Breast epithelium (tissue), 4 donors: ENCODE measurements at regions not wholly inside any gene's neighbourhood (a gene's known extent, or its start where the extent isn't known, plus 50 kb on each side); places are given as distances from the start of the nearest gene placed in this dataset.

Experiments used
- DNase-seq, 2 donors: peaks; one replicate each; pipeline ENCODE4 v3.0.0-alpha.2; 2019; ENCODE audit warnings: low spot score in 2 of 2
- H3K27ac ChIP-seq, 2 donors: fragments of 200-600 bp; sonication (generic) in 1 of 2; one replicate each; pipeline ENCODE4 v1.5.1; 2016 to 2019; ENCODE audit warnings: mild to moderate bottlenecking in 1 of 2
- H3K27me3 ChIP-seq, 2 donors: fragments of 200-600 bp; sonication (generic) in 1 of 2; one replicate each; pipeline versions ENCODE4 v1.5.1 to v1.6.0; 2017 to 2019; ENCODE audit warnings: control low read depth in 1 of 2, mild to moderate bottlenecking in 1 of 2
- H3K36me3 ChIP-seq: fragments of 200-600 bp; one replicate; pipeline ENCODE4 v1.5.1; 2019
- H3K4me1 ChIP-seq, 2 donors: fragments of 200-600 bp; sonication (generic); one replicate each; pipeline ENCODE4 v1.5.1; 2016 to 2019; ENCODE audit warnings: control low read depth in 1 of 2
- H3K4me3 ChIP-seq, 3 donors: fragments of 200-600 bp; sonication (generic); 1 replicate in 2 of 3; 2 replicates in 1 of 3; pipeline ENCODE4 v1.5.1; 2016 to 2019; ENCODE audit warnings: mild to moderate bottlenecking in 3 of 3, moderate library complexity in 2 of 3
- H3K9me3 ChIP-seq, 2 donors: fragments of 200-600 bp; sonication (generic) in 1 of 2; one replicate each; pipeline ENCODE4 v1.5.1; 2016 to 2019; ENCODE audit warnings: control low read depth in 1 of 2
- CTCF ChIP-seq, 3 donors: fragments of 450-650 bp; IDR thresholded peaks; one replicate each; pipeline ENCODE4 v1.5.1; 2016 to 2017; ENCODE audit warnings: antibody characterized with exemption in 3 of 3, mild to moderate bottlenecking in 3 of 3, moderate library complexity in 3 of 3
- POLR2A ChIP-seq: fragments of 450-650 bp; IDR thresholded peaks from one replicate; pipeline ENCODE4 v1.6.1; 2016; ENCODE audit warnings: antibody characterized with exemption, mild to moderate bottlenecking, moderate library complexity
- POLR2AphosphoS5 ChIP-seq, 3 donors: sonication (generic); formaldehyde crosslinking; IDR thresholded peaks; one replicate each; pipeline ENCODE4 v1.6.1; 2017; ENCODE audit warnings: antibody characterized with exemption in 3 of 3
- intact Hi-C: fragments of 100-400 bp; cut with DNase I; formaldehyde crosslinking; loops from one replicate; pipeline ENCODE4 v1.15.1; 2023; ENCODE audit warnings: low total_unique reads

GRCh38 chr12:107461222-107461975 lies 224.2 kb upstream of the PWP1 start:
- intact Hi-C loops = no loop called here
- DNase-seq = no peak
- Histone ChIP-seq H3K9me3 (no peaks in the 10 kb centered on the region), H3K27me3 (no peaks in the 10 kb centered on the region), H3K4me1 (no peaks in the 10 kb centered on the region), H3K27ac (no peak overlapping the region), H3K36me3 (no peaks in the 10 kb centered on the region), H3K4me3 (no peak overlapping the region)
- TF ChIP-seq CTCF (IDR thresholded peaks at IDR 0.05) (no peak), POLR2AphosphoS5 (IDR thresholded peaks at IDR 0.05) (no peak), POLR2A (no peak)

GRCh38 chr12:107462428-107463332 lies 222.9 kb upstream of the PWP1 start:
- no peaks in the 10 kb centered on the region for H3K9me3 ChIP-seq
- TF ChIP-seq CTCF (IDR thresholded peaks at IDR 0.05) = no peak
- TF ChIP-seq POLR2A = no peak
- TF ChIP-seq POLR2AphosphoS5 (IDR thresholded peaks at IDR 0.05) = no peak
- H3K36me3 ChIP-seq = no peaks in the 10 kb centered on the region
- H3K4me1 ChIP-seq = no peaks in the 10 kb centered on the region
- H3K4me3 ChIP-seq = no peak overlapping the region
- no peaks in the 10 kb centered on the region for H3K27me3 ChIP-seq
- no peak for DNase-seq
- H3K27ac ChIP-seq = no peak overlapping the region
- intact Hi-C loops = no loop called here

- DNase-seq = no peak
- no peaks in the 10 kb centered on the region for H3K9me3 ChIP-seq
- H3K27me3 ChIP-seq = no peaks in the 10 kb centered on the region
- no peak overlapping the region for H3K4me3 ChIP-seq
- H3K36me3 ChIP-seq = no peaks in the 10 kb centered on the region
- intact Hi-C loops = no loop called here
- H3K4me1 ChIP-seq = no peaks in the 10 kb centered on the region
- no peak for TF ChIP-seq CTCF (IDR thresholded peaks at IDR 0.05)
- no peak for TF ChIP-seq POLR2AphosphoS5 (IDR thresholded peaks at IDR 0.05)
- TF ChIP-seq POLR2A = no peak
- no peak overlapping the region for H3K27ac ChIP-seq
These were observed 221.0 kb upstream of the PWP1 start for GRCh38 chr12:107464644-107465043.

- no peak for DNase-seq
- H3K4me3 ChIP-seq = no peak overlapping the region
- no peaks in the 10 kb centered on the region for H3K27me3 ChIP-seq
- no peaks in the 10 kb centered on the region for H3K36me3 ChIP-seq
- intact Hi-C loops = no loop called here
- H3K27ac ChIP-seq = no peak overlapping the region
- H3K9me3 ChIP-seq = no peaks in the 10 kb centered on the region
- TF ChIP-seq CTCF (IDR thresholded peaks at IDR 0.05) (no peak), POLR2AphosphoS5 (IDR thresholded peaks at IDR 0.05) (no peak), POLR2A (no peak)
- H3K4me1 ChIP-seq = no peaks in the 10 kb centered on the region
These were observed 220.0 kb upstream of the PWP1 start for GRCh38 chr12:107465625-107466024.

- Histone ChIP-seq H3K9me3 (no peaks in the 10 kb centered on the region), H3K4me1 (no peaks in the 10 kb centered on the region), H3K36me3 (no peaks in the 10 kb centered on the region), H3K4me3 (no peak overlapping the region), H3K27ac (no peak overlapping the region), H3K27me3 (no peaks in the 10 kb centered on the region)
- intact Hi-C loops = no loop called here
- no peak for TF ChIP-seq POLR2A
- no peak for TF ChIP-seq POLR2AphosphoS5 (IDR thresholded peaks at IDR 0.05)
- DNase-seq = no peak
These were observed 217.9 kb upstream of the PWP1 start for GRCh38 chr12:107467716-107468115.
